MM.1S (cell line): ENCODE measurements at regions not wholly inside any gene's neighbourhood (a gene's known extent, or its start where the extent isn't known, plus 50 kb on each side); places are given as distances from the start of the nearest gene placed in this dataset.

Source experiments
- DNase-seq: peaks from one replicate; pipeline ENCODE4 v3.0.0-alpha.2; 2015
- H2AFZ ChIP-seq: fragments of 300-600 bp; sonication (generic); 2 replicates; pipeline ENCODE4 v1.6.0; 2016; ENCODE audit warnings: antibody characterized with exemption, low read length
- H3F3A ChIP-seq: fragments of 300-600 bp; sonication (generic); 2 replicates; pipeline ENCODE4 v1.6.1; 2016; ENCODE audit warnings: mild to moderate bottlenecking, antibody characterized with exemption, low read length, moderate library complexity, mixed read lengths; ENCODE audit not compliant: insufficient read depth
- H3K27ac ChIP-seq: fragments of 300-600 bp; sonication (generic); 2 replicates; pipeline ENCODE4 v1.5.1; 2016; ENCODE audit warnings: mild to moderate bottlenecking, low read length
- H3K27me3 ChIP-seq: fragments of 300-600 bp; sonication (generic); replicated peaks from 2 replicates; pipeline ENCODE4 v1.6.0; 2016; ENCODE audit warnings: low read length; ENCODE audit not compliant: insufficient read depth
- H3K36me3 ChIP-seq: fragments of 300-600 bp; sonication (generic); replicated peaks from 2 replicates; pipeline ENCODE4 v1.6.1; 2016; ENCODE audit warnings: mild to moderate bottlenecking, low read length, mixed read lengths; ENCODE audit not compliant: insufficient read depth
- H3K4me1 ChIP-seq: fragments of 300-600 bp; sonication (generic); 2 replicates; pipeline ENCODE4 v1.6.1; 2016; ENCODE audit warnings: low read length, mixed read lengths
- H3K4me2 ChIP-seq: fragments of 300-600 bp; sonication (generic); 2 replicates; pipeline ENCODE4 v1.6.0; 2016; ENCODE audit warnings: low read depth, low read length
- H3K4me3 ChIP-seq: fragments of 300-600 bp; sonication (generic); 2 replicates; pipeline ENCODE4 v1.5.1; 2016; ENCODE audit warnings: low read length, mixed read lengths
- H3K79me2 ChIP-seq: fragments of 300-600 bp; sonication (generic); 2 replicates; pipeline ENCODE4 v1.6.1; 2016; ENCODE audit warnings: mixed run types, low read length, mixed read lengths
- H3K9ac ChIP-seq: fragments of 300-600 bp; sonication (generic); 2 replicates; pipeline ENCODE4 v1.6.1; 2016; ENCODE audit warnings: low read length, mixed read lengths
- H3K9me2 ChIP-seq: fragments of 300-600 bp; sonication (generic); replicated peaks from 2 replicates; pipeline ENCODE4 v1.6.1; 2016; ENCODE audit warnings: mild to moderate bottlenecking, low read length, mixed read lengths; ENCODE audit not compliant: insufficient read depth
- H3K9me3 ChIP-seq: fragments of 300-600 bp; sonication (generic); replicated peaks from 2 replicates; pipeline ENCODE4 v1.6.1; 2016; ENCODE audit warnings: mild to moderate bottlenecking, low read length, mixed read lengths; ENCODE audit not compliant: insufficient read depth
- H4K20me1 ChIP-seq: fragments of 300-600 bp; sonication (generic); 2 replicates; pipeline ENCODE4 v1.6.1; 2016; ENCODE audit warnings: mild to moderate bottlenecking, low read length, moderate library complexity, mixed read lengths; ENCODE audit not compliant: insufficient read depth
- EZH2 ChIP-seq: fragments of 300-600 bp; sonication (generic); optimal IDR thresholded peaks from 2 replicates; pipeline ENCODE3; 2017; ENCODE audit warnings: low read depth, mild to moderate bottlenecking, antibody characterized with exemption, low read length, mixed read lengths
- EZH2phosphoT487 ChIP-seq: fragments of 300-600 bp; sonication (generic); IDR thresholded peaks from 2 replicates; pipeline ENCODE4 v1.6.1; 2018; ENCODE audit warnings: antibody characterized with exemption, low read length
- TF ChIP-seq, protein P1 (sequence below): fragments of 300-600 bp; sonication (generic); IDR thresholded peaks from 2 replicates; pipeline ENCODE4 v1.5.1; 2016; ENCODE audit warnings: antibody characterized with exemption, low read length, mixed read lengths

DNA sequence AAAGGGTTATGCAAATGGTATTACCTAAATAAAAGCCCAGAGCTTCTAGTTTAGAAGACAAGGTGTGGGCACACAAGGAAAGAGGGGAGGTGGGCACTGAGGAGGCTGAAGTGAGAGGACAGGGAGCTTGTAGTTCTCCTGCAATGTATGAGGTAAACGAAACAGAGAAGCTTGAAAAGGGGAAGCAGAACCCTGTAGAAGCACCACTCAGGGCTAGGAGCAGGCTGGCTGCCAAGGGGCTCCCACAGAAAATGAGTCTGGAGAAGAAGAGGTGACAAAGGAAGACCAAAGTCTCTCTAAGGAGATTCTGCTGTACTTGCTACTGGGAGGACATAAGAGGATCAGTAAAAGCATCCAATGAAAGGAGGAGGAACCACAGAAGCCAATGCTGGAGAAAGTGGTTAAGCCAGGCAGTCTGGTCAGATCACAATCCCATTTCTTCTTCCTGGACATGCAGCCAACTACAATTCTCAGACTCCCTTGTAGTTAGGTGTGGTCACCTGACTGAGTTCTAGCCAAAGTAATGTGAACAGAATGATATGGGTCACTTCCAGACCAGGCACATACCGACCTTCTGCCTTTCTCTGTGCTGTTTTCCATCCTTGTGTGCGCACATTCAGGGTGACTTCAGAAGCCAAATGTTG is 174.5 kb upstream of the MAP3K1 start:
- Histone ChIP-seq H3K27ac (no peak overlapping the region), H3K9me2 (no peaks in the 10 kb centered on the region), H3K9me3 (no peaks in the 10 kb centered on the region), H3K9ac (no peak overlapping the region), H2AFZ (no peak overlapping the region), H3K4me1 (0 out of 2 replicates have a peak, but pooled peaks cover 4% of the 10 kb centered on the region), H3K36me3 (no peaks in the 10 kb centered on the region), H3F3A (no peaks in the 10 kb centered on the region), H4K20me1 (no peaks in the 10 kb centered on the region), H3K79me2 (no peaks in the 10 kb centered on the region), H3K27me3 (no peaks in the 10 kb centered on the region), H3K4me2 (no peak overlapping the region), H3K4me3 (no peak overlapping the region)
- TF ChIP-seq EZH2 (no peak), EZH2phosphoT487 (no peak)
- TF ChIP-seq, protein P1, sequence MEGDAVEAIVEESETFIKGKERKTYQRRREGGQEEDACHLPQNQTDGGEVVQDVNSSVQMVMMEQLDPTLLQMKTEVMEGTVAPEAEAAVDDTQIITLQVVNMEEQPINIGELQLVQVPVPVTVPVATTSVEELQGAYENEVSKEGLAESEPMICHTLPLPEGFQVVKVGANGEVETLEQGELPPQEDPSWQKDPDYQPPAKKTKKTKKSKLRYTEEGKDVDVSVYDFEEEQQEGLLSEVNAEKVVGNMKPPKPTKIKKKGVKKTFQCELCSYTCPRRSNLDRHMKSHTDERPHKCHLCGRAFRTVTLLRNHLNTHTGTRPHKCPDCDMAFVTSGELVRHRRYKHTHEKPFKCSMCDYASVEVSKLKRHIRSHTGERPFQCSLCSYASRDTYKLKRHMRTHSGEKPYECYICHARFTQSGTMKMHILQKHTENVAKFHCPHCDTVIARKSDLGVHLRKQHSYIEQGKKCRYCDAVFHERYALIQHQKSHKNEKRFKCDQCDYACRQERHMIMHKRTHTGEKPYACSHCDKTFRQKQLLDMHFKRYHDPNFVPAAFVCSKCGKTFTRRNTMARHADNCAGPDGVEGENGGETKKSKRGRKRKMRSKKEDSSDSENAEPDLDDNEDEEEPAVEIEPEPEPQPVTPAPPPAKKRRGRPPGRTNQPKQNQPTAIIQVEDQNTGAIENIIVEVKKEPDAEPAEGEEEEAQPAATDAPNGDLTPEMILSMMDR, result no peak
- DNase-seq, result no peak

DNA sequence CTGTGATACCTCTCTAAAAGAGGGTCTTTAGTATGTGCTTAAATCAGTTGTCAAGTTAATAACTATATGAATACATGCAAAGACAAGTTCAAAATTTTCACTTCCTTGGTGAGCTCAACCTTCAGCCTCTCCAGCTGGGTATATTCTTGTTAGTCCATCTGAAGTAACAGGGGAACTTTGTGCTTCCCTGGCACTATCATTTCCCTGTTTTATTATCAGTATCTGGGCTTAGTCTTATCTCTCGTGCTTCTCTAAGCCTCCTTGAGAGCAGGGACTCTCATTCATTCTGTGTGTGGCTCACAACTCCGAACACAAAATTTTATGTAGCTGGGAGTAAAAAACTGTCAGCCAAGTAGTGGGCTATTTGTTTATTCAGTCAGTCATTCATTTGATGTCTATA is 175.9 kb upstream of the MAP3K1 start:
- Histone ChIP-seq H3K27me3 (no peaks in the 10 kb centered on the region), H3K79me2 (no peaks in the 10 kb centered on the region), H3K9me3 (no peaks in the 10 kb centered on the region), H3K36me3 (no peaks in the 10 kb centered on the region), H3K9me2 (no peaks in the 10 kb centered on the region), H3K27ac (no peak overlapping the region; the same call in 1 of the 2 replicates), H2AFZ (no peak overlapping the region), H3K9ac (no peak overlapping the region), H3K4me3 (no peak overlapping the region), H3F3A (no peaks in the 10 kb centered on the region), H3K4me2 (no peak overlapping the region), H3K4me1 (0 out of 2 replicates have a peak, but pooled peaks cover 4% of the 10 kb centered on the region), H4K20me1 (no peaks in the 10 kb centered on the region)
- TF ChIP-seq EZH2phosphoT487 (no peak), EZH2 (no peak)
- TF ChIP-seq, protein P1, result no peak
- DNase-seq, result no peak

DNA sequence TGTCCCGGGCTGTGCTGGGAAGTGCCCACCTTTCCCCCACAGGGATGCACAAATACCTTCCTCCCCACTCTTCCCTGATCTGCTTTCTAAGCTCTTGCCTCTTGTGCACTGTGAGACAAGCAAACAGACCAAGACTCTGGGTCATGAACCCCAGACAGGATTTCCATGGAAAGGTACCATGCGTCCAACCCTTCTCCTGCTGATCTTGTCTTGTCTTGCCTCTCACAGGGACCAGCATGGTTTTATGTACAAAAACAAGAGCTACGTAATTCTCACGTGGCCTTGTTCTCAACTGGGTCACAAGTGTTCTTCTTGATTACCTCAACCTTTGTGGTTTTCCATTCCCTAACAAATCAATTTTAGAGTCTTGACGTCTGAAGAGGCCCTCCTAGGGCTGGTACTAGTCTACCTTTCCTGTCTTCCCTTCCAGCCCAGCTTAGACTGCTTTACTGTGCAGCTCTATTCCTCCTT is 176.5 kb upstream of the MAP3K1 start:
- no peaks in the 10 kb centered on the region for H3K36me3 ChIP-seq

More for the DNA sequence above, 176.5 kb upstream of the MAP3K1 start:
- Histone ChIP-seq H3K27me3 (no peaks in the 10 kb centered on the region), H3K9me3 (no peaks in the 10 kb centered on the region), H3F3A (no peaks in the 10 kb centered on the region), H2AFZ (no peak overlapping the region), H3K9ac (no peak overlapping the region), H3K4me2 (no peak overlapping the region), H3K4me3 (no peak overlapping the region), H3K27ac (no peak overlapping the region), H3K9me2 (no peaks in the 10 kb centered on the region), H3K4me1 (0 out of 2 replicates have a peak, but pooled peaks cover 4% of the 10 kb centered on the region), H4K20me1 (no peaks in the 10 kb centered on the region), H3K79me2 (no peaks in the 10 kb centered on the region)
- DNase-seq, result no peak
- TF ChIP-seq, protein P1, result no peak
- TF ChIP-seq EZH2phosphoT487 (no peak), EZH2 (no peak)
